ENCODE measurements at regions not wholly inside any gene's neighbourhood (a gene's known extent, or its start where the extent isn't known, plus 50 kb on each side); places are given as distances from the start of the nearest gene placed in this dataset.

DNA sequence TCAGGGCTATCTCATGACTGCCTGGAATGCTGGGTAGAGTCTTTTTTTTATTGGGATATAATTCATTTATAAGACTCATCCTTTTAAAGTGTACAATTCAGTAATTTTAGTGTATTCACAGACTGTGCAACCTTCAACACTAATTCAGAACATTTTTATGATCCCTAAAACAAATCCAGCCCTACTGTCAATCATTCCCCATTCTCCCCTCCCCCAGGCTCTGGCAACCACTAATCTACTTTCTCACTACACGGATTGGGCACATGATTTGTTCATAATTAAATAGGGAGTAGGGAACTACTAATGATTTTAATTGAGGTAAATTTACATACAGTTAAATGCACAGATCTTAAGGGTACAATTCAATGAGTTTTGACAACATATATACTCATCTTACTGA, 225.7 kb downstream of the CDCA7 start:
- no peak for DNase-seq (ENCODE audit: low spot score)
- Histone ChIP-seq H3K9me3 (ENCODE audit: severe bottlenecking) (no peaks in the 10 kb centered on the region), H3K27me3 (ENCODE audit: insufficient read depth, poor library complexity, severe bottlenecking) (no peaks in the 10 kb centered on the region), H3K4me1 (ENCODE audit: insufficient read depth, poor library complexity, severe bottlenecking) (peaks cover 3% of the 10 kb centered on the region), H3K4me3 (ENCODE audit: severe bottlenecking) (no peak overlapping the region), H3K36me3 (ENCODE audit: low read depth) (no peaks in the 10 kb centered on the region), H3K27ac (ENCODE audit: poor library complexity, severe bottlenecking) (no peak overlapping the region)
- ATAC-seq (ENCODE audit: low read depth), result no peak
- TF ChIP-seq, protein P1, sequence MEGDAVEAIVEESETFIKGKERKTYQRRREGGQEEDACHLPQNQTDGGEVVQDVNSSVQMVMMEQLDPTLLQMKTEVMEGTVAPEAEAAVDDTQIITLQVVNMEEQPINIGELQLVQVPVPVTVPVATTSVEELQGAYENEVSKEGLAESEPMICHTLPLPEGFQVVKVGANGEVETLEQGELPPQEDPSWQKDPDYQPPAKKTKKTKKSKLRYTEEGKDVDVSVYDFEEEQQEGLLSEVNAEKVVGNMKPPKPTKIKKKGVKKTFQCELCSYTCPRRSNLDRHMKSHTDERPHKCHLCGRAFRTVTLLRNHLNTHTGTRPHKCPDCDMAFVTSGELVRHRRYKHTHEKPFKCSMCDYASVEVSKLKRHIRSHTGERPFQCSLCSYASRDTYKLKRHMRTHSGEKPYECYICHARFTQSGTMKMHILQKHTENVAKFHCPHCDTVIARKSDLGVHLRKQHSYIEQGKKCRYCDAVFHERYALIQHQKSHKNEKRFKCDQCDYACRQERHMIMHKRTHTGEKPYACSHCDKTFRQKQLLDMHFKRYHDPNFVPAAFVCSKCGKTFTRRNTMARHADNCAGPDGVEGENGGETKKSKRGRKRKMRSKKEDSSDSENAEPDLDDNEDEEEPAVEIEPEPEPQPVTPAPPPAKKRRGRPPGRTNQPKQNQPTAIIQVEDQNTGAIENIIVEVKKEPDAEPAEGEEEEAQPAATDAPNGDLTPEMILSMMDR (IDR thresholded peaks at IDR 0.05; ENCODE audit: poor library complexity, severe bottlenecking), result no peak

DNA sequence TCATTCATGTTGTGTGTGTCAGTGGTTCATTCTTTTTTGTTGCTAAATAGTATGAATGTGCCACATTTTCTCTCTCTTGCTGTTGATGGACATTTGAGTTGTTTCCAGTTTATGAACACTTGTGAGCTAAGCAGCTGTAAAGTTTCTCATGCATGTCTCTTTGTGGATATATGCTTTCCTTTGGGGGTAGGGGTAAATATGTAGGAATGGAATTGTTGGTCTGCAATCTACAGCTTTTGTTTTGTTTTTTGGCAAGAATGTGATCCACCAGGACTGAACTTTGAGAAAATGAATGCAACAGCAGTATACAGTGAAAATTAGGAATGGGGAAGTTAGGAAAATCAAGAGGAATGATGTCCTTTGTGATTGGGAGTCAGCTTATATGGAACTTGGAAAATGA, 226.3 kb downstream of the CDCA7 start:
- H3K4me3 ChIP-seq (ENCODE audit: severe bottlenecking), result no peak overlapping the region
- H3K4me1 ChIP-seq (ENCODE audit: insufficient read depth, poor library complexity, severe bottlenecking), result peaks cover 3% of the 10 kb centered on the region
- no peaks in the 10 kb centered on the region for H3K36me3 ChIP-seq (ENCODE audit: low read depth)
- no peak overlapping the region for H3K27ac ChIP-seq (ENCODE audit: poor library complexity, severe bottlenecking)
- ATAC-seq (ENCODE audit: low read depth) (no peak), DNase-seq (ENCODE audit: low spot score) (no peak)
- H3K9me3 ChIP-seq (ENCODE audit: severe bottlenecking), result no peaks in the 10 kb centered on the region
- TF ChIP-seq, protein P1 (IDR thresholded peaks at IDR 0.05; ENCODE audit: poor library complexity, severe bottlenecking), result no peak
- H3K27me3 ChIP-seq (ENCODE audit: insufficient read depth, poor library complexity, severe bottlenecking), result no peaks in the 10 kb centered on the region

- ATAC-seq (ENCODE audit: low read depth), result no peak
- no peaks in the 10 kb centered on the region for H3K27me3 ChIP-seq (ENCODE audit: insufficient read depth, poor library complexity, severe bottlenecking)
- DNase-seq (ENCODE audit: low spot score), result no peak
- peaks cover 6% of the 10 kb centered on the region for H3K4me1 ChIP-seq (ENCODE audit: insufficient read depth, poor library complexity, severe bottlenecking)
- no peak overlapping the region for H3K4me3 ChIP-seq (ENCODE audit: severe bottlenecking)
- no peak overlapping the region for H3K27ac ChIP-seq (ENCODE audit: poor library complexity, severe bottlenecking)
- H3K9me3 ChIP-seq (ENCODE audit: severe bottlenecking), result no peaks in the 10 kb centered on the region
- H3K36me3 ChIP-seq (ENCODE audit: low read depth), result no peaks in the 10 kb centered on the region
- TF ChIP-seq, protein P1 (IDR thresholded peaks at IDR 0.05; ENCODE audit: poor library complexity, severe bottlenecking), result no peak
Observed at GRCh38 chr2:173583196-173583595, 228.5 kb downstream of the CDCA7 start.

DNA sequence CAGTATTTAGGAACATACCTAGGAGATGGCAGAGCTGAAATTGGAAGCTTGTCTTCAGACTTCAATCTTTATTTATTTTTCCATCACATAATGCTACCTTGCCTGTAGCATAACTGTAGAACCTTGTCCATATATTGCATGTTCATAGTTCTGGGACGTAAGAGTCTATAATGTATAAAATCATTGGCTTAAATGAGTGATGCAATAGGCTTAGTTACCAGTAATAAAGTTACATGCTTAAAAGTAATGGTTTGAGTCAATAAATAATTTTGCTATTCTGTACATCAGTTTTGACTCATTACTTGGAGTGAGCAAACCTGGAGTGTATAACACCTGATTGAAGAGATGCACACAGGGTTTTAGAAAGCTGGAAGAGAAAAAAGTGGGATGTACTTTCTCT, 229.3 kb downstream of the CDCA7 start:
- TF ChIP-seq, protein P1 (IDR thresholded peaks at IDR 0.05; ENCODE audit: poor library complexity, severe bottlenecking), result no peak
- Histone ChIP-seq H3K36me3 (ENCODE audit: low read depth) (no peaks in the 10 kb centered on the region), H3K27me3 (ENCODE audit: insufficient read depth, poor library complexity, severe bottlenecking) (no peaks in the 10 kb centered on the region), H3K4me1 (ENCODE audit: insufficient read depth, poor library complexity, severe bottlenecking) (peaks cover 11% of the 10 kb centered on the region), H3K27ac (ENCODE audit: poor library complexity, severe bottlenecking) (no peak overlapping the region), H3K9me3 (ENCODE audit: severe bottlenecking) (no peaks in the 10 kb centered on the region), H3K4me3 (ENCODE audit: severe bottlenecking) (no peak overlapping the region)
- DNase-seq (ENCODE audit: low spot score), result no peak
- ATAC-seq (ENCODE audit: low read depth), result no peak

DNA sequence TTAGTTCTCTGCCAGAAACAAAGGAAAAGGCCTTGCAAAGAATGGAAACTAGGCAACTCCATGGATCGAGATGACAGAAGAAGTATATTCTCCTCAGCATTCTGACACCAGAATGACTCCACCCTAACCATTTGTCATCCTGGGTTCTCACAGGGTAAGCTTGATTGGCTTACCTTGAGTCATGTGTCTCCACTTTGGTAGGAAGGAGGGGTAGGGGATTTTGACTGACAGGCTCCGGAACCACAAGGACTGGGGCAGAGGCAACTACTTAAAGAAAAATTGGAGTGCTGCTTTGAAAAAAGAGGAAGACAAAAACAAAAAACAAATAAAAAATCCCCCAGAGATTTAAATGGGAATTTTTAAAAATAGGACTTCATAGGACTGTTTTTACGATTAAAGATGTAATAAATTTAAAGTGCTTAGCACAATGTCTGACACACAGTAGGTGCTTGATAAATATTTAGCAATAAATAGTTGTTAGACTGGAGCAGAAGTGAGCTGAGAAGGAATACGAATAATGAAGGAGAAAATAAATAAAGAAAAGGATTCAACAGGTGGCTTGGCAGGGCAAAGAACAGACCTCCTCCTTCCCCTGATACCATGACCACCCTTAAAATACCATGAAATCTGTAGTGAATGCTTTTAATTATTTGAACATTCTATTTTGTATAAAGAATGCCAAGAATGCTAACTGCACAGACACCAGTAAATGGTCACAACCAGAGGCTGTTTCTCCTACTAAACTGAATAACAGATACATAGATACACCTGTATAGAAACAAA, 230.2 kb downstream of the CDCA7 start:
- Histone ChIP-seq H3K9me3 (ENCODE audit: severe bottlenecking) (no peaks in the 10 kb centered on the region), H3K27me3 (ENCODE audit: insufficient read depth, poor library complexity, severe bottlenecking) (no peaks in the 10 kb centered on the region), H3K4me1 (ENCODE audit: insufficient read depth, poor library complexity, severe bottlenecking) (peaks cover 18% of the 10 kb centered on the region), H3K36me3 (ENCODE audit: low read depth) (no peaks in the 10 kb centered on the region), H3K27ac (ENCODE audit: poor library complexity, severe bottlenecking) (no peak overlapping the region), H3K4me3 (ENCODE audit: severe bottlenecking) (no peak overlapping the region)
- no peak for DNase-seq (ENCODE audit: low spot score)
- TF ChIP-seq, protein P1 (IDR thresholded peaks at IDR 0.05; ENCODE audit: poor library complexity, severe bottlenecking), result no peak
- no peak for ATAC-seq (ENCODE audit: low read depth)
